ENCODE measurements at regions not wholly inside any gene's neighbourhood (a gene's known extent, or its start where the extent isn't known, plus 50 kb on each side); places are given as distances from the start of the nearest gene placed in this dataset.

DNA sequence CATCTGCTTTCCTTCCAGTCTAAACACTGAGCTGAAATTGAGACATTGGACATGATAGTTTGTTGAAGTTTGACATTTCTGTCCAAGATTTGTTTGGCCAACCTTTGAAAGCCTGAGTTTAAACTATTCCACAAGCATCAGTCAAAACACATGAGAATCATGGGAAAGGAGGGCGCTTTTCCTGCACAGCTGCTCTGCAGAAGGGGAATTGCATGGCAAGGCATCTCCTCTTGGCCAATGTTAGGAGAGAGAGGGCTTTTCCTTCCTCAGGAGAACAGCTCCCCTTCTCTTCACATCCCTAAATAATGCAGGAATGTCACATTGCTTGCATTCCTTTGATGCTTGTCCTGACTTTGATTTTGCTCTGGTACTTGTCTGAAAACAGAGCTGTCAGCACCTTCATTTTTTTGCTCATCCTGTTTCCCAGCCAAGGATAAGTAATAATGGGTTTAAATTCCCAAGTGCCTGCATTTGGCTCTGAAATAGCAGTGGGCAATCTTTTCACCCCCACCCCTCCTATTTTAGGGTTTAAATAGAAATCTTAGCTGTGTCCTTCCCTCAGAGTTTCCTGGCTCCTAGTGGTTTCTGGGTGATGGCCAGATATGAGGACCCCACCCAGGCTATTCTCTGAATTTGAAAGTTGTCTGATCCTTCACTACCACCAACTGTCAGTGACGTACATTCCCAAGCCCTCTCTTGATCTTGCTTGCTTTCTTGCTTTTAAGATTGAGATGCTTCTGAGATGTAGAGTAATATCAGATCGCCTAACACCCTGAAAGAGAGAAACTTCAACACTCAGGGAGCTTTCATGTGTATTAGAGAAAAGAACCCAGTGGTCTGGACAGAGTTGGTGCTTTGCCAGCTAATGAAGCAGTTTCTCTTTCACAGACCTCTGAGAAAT is 75.2 kb upstream of the NPVF start:
- H3K36me3 ChIP-seq (ENCODE audit: control insufficient read depth in 1 of 2, insufficient read depth in 2 of 2, low read length in 2 of 2), result no peaks in the 10 kb centered on the region
- H3K9me3 ChIP-seq (ENCODE audit: control insufficient read depth in 1 of 2, low read length in 2 of 2), result no peaks in the 10 kb centered on the region
- no peak overlapping the region for H3K27ac ChIP-seq (ENCODE audit: low read length)
- H3K4me1 ChIP-seq (ENCODE audit: control insufficient read depth in 1 of 2, insufficient read depth in 2 of 2, low read length in 2 of 2), result peaks cover 0 to 13% of the 10 kb centered on the region in 2 donors
- no peaks in the 10 kb centered on the region for H3K27me3 ChIP-seq (ENCODE audit: low read depth, low read length)
- no peak overlapping the region for H3K4me3 ChIP-seq (ENCODE audit: low read depth in 1 of 2, low read length in 2 of 2)

DNA sequence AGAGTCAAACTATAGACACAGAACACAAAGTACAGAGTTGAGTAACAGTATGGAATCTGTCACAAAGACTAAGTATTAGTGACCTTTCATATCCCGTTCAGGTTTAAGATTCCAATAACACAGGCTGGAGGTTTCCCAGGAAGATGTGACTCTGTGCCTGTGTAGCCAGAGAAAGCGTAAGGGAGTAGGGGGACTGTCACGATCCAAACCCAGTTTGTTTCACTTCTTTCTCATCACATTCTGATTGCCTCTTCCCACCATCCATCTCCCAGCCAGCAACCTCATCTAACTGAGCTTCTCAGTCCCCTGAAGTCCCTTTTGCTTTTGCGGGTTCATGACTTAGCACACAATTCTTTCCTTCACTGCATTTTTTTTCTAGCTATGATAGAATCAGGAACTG is 76.4 kb upstream of the NPVF start:
- no peaks in the 10 kb centered on the region for H3K36me3 ChIP-seq (ENCODE audit: control insufficient read depth in 1 of 2, insufficient read depth in 2 of 2, low read length in 2 of 2)
- H3K27me3 ChIP-seq (ENCODE audit: low read depth, low read length), result no peaks in the 10 kb centered on the region
- H3K9me3 ChIP-seq (ENCODE audit: control insufficient read depth in 1 of 2, low read length in 2 of 2), result no peaks in the 10 kb centered on the region
- H3K4me1 ChIP-seq (ENCODE audit: control insufficient read depth in 1 of 2, insufficient read depth in 2 of 2, low read length in 2 of 2), result peaks cover 4 to 15% of the 10 kb centered on the region in 2 donors
- no peak overlapping the region for H3K27ac ChIP-seq (ENCODE audit: low read length)
- H3K4me3 ChIP-seq (ENCODE audit: low read depth in 1 of 2, low read length in 2 of 2), result no peak overlapping the region

DNA sequence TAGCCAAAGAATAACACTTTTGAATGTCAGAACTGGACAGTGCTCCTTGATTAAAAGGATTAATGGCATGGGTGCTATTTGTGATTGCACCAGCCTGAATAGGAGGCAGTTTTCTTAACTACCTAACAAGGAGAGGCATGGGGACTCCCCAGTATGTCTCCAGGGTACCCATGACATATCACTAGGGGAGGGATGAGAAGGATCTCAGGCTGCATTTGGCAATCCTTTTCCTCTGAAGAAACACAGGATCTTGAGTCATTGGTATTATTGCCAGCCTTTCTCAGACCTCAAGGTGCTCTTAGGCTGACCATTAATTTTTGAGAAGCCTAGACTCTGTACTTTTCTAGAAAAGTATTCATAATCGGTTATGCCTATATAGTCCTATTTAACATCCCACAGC is 77.5 kb upstream of the NPVF start:
- Histone ChIP-seq H3K4me1 (ENCODE audit: control insufficient read depth in 1 of 2, insufficient read depth in 2 of 2, low read length in 2 of 2) (peaks cover 4 to 15% of the 10 kb centered on the region in 2 donors), H3K27me3 (ENCODE audit: low read depth, low read length) (no peaks in the 10 kb centered on the region)

DNA sequence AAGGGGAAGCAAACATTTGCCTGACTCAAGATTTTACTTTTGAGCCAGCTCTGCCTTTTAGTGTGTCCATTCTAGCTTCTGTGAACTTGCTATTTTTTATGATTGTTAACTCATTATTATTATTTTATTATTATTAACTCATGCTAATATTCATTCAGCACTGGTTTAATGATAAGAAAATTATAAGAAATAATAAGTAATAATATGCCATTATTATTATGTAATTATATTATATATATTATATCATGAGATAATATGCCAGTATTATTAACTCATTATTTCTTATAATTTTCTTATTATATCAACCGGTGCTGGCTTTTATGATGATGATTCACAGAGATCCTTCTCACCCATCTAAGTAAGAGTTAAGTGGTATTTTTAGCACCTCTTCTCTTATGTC is 79.3 kb upstream of the NPVF start:
- Histone ChIP-seq H3K9me3 (ENCODE audit: control insufficient read depth in 1 of 2, low read length in 2 of 2) (no peaks in the 10 kb centered on the region), H3K36me3 (ENCODE audit: control insufficient read depth in 1 of 2, insufficient read depth in 2 of 2, low read length in 2 of 2) (no peaks in the 10 kb centered on the region), H3K27me3 (ENCODE audit: low read depth, low read length) (no peaks in the 10 kb centered on the region), H3K4me3 (ENCODE audit: low read depth in 1 of 2, low read length in 2 of 2) (no peak overlapping the region), H3K27ac (ENCODE audit: low read length) (no peak overlapping the region), H3K4me1 (ENCODE audit: control insufficient read depth in 1 of 2, insufficient read depth in 2 of 2, low read length in 2 of 2) (peaks cover 4 to 15% of the 10 kb centered on the region in 2 donors)

More for the DNA sequence above, 77.5 kb upstream of the NPVF start:
- Histone ChIP-seq H3K27ac (ENCODE audit: low read length) (no peak overlapping the region), H3K36me3 (ENCODE audit: control insufficient read depth in 1 of 2, insufficient read depth in 2 of 2, low read length in 2 of 2) (no peaks in the 10 kb centered on the region), H3K4me3 (ENCODE audit: low read depth in 1 of 2, low read length in 2 of 2) (no peak overlapping the region), H3K9me3 (ENCODE audit: control insufficient read depth in 1 of 2, low read length in 2 of 2) (no peaks in the 10 kb centered on the region)

DNA sequence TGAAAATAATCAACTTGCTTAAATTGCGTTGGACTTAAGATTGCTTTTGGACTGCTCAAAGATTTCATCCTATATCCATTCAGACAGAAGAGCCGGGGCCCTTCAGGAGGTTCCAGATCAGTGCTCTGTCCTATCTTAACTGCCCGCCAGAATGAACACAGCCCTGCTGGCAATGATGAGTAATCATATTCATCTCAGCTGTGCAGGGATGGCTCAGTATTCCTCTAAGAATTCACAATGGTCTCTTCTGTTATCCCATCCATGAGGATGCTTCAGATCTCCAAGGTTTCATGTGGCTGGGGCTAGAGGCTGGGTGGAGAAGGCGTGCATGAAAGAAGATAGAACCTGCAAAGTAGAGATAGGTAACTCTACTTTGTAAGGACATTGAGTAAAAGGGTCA is 80.0 kb upstream of the NPVF start:
- H3K9me3 ChIP-seq (ENCODE audit: control insufficient read depth in 1 of 2, low read length in 2 of 2), result no peaks in the 10 kb centered on the region
- H3K27ac ChIP-seq (ENCODE audit: low read length), result no peak overlapping the region
- H3K4me1 ChIP-seq (ENCODE audit: control insufficient read depth in 1 of 2, insufficient read depth in 2 of 2, low read length in 2 of 2), result peaks cover 4 to 12% of the 10 kb centered on the region in 2 donors
- H3K4me3 ChIP-seq (ENCODE audit: low read depth in 1 of 2, low read length in 2 of 2), result no peak overlapping the region
- no peaks in the 10 kb centered on the region for H3K27me3 ChIP-seq (ENCODE audit: low read depth, low read length)
- H3K36me3 ChIP-seq (ENCODE audit: control insufficient read depth in 1 of 2, insufficient read depth in 2 of 2, low read length in 2 of 2), result no peaks in the 10 kb centered on the region

GRCh38 chr7:25308906-25309705 is 80.8 kb upstream of the NPVF start:
- Histone ChIP-seq H3K27ac (ENCODE audit: low read length) (no peak overlapping the region), H3K9me3 (ENCODE audit: control insufficient read depth in 1 of 2, low read length in 2 of 2) (no peaks in the 10 kb centered on the region), H3K4me3 (ENCODE audit: low read depth in 1 of 2, low read length in 2 of 2) (no peak overlapping the region), H3K36me3 (ENCODE audit: control insufficient read depth in 1 of 2, insufficient read depth in 2 of 2, low read length in 2 of 2) (no peaks in the 10 kb centered on the region), H3K4me1 (ENCODE audit: control insufficient read depth in 1 of 2, insufficient read depth in 2 of 2, low read length in 2 of 2) (peaks cover 4 to 6% of the 10 kb centered on the region in 2 donors), H3K27me3 (ENCODE audit: low read depth, low read length) (no peaks in the 10 kb centered on the region)

GRCh38 chr7:25310896-25311295 is 82.6 kb upstream of the NPVF start:
- Histone ChIP-seq H3K4me1 (ENCODE audit: control insufficient read depth in 1 of 2, insufficient read depth in 2 of 2, low read length in 2 of 2) (peaks cover 4 to 6% of the 10 kb centered on the region in 2 donors), H3K4me3 (ENCODE audit: low read depth in 1 of 2, low read length in 2 of 2) (no peak overlapping the region), H3K36me3 (ENCODE audit: control insufficient read depth in 1 of 2, insufficient read depth in 2 of 2, low read length in 2 of 2) (no peaks in the 10 kb centered on the region), H3K27me3 (ENCODE audit: low read depth, low read length) (no peaks in the 10 kb centered on the region), H3K9me3 (ENCODE audit: control insufficient read depth in 1 of 2, low read length in 2 of 2) (no peaks in the 10 kb centered on the region), H3K27ac (ENCODE audit: low read length) (no peak overlapping the region)

DNA sequence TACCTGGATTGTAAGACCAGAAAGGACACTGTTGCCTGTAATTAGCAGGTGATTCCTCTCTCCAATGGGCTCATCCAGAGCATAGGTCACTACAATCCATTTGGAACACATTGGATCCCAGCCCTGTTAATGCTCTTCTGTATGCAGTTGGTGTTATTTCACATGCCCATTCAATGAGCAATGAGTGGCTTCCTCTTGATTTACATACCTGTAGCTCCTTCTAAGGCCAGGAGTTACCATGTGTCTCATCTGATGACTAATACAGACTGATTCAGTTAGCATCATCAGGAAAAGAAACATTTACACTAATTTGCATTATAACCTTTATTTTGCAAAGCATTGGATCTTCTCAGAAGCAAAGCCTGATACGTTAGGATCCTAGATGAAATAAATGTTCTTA is 83.1 kb upstream of the NPVF start:
- Histone ChIP-seq H3K27me3 (ENCODE audit: low read depth, low read length) (no peaks in the 10 kb centered on the region), H3K4me3 (ENCODE audit: low read depth in 1 of 2, low read length in 2 of 2) (no peak overlapping the region), H3K36me3 (ENCODE audit: control insufficient read depth in 1 of 2, insufficient read depth in 2 of 2, low read length in 2 of 2) (no peaks in the 10 kb centered on the region), H3K9me3 (ENCODE audit: control insufficient read depth in 1 of 2, low read length in 2 of 2) (no peaks in the 10 kb centered on the region), H3K27ac (ENCODE audit: low read length) (no peak overlapping the region), H3K4me1 (ENCODE audit: control insufficient read depth in 1 of 2, insufficient read depth in 2 of 2, low read length in 2 of 2) (peaks cover 4 to 6% of the 10 kb centered on the region in 2 donors)

DNA sequence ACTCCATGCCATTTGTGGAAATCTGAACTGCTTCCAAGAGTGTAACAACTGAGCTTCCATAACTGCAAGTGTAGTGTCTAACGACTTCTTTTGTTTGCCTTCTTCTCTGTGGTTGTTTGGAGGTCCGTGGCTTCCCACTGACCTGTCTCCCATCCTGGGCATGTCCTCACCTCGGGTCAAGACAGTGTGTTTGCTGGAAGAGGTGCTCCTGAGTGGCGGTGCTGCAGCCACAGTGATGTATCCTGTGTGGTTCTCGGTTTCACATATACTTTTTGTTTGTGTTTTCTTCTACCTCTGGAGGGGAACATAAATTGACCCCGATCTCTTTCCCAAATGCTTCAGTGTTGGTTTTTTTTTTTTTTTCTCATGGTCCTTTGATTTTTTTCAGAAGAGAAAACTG is 84.7 kb upstream of the NPVF start:
- Histone ChIP-seq H3K4me3 (ENCODE audit: low read depth in 1 of 2, low read length in 2 of 2) (no peak overlapping the region), H3K27ac (ENCODE audit: low read length) (no peak overlapping the region), H3K27me3 (ENCODE audit: low read depth, low read length) (no peaks in the 10 kb centered on the region)

DNA sequence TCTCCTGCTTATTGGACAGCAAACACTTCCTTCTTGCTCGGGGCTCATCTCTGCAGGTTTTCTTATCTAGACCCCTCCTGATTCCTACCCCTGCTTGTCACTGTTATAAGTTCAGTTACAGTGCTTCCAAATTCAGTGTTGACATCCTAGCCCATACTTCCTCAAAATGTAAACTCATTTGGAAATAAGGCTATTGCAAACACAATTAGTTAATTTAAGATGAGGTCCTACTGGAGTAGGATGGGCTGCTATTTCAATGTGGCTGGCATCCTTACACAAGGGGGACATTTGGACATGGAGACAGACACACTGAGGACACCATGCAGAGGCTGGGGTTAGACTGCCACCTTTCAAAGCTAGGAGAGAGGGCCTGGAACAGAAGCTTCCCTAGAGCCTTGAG is 85.2 kb upstream of the NPVF start:
- no peaks in the 10 kb centered on the region for H3K9me3 ChIP-seq (ENCODE audit: control insufficient read depth in 1 of 2, low read length in 2 of 2)
- H3K36me3 ChIP-seq (ENCODE audit: control insufficient read depth in 1 of 2, insufficient read depth in 2 of 2, low read length in 2 of 2), result no peaks in the 10 kb centered on the region
- no peaks in the 10 kb centered on the region for H3K27me3 ChIP-seq (ENCODE audit: low read depth, low read length)
- no peak overlapping the region for H3K27ac ChIP-seq (ENCODE audit: low read length)
- peaks cover 2 to 4% of the 10 kb centered on the region in 2 donors for H3K4me1 ChIP-seq (ENCODE audit: control insufficient read depth in 1 of 2, insufficient read depth in 2 of 2, low read length in 2 of 2)
- H3K4me3 ChIP-seq (ENCODE audit: low read depth in 1 of 2, low read length in 2 of 2), result no peak overlapping the region

More for the DNA sequence above, 84.7 kb upstream of the NPVF start:
- no peaks in the 10 kb centered on the region for H3K9me3 ChIP-seq (ENCODE audit: control insufficient read depth in 1 of 2, low read length in 2 of 2)
- H3K4me1 ChIP-seq (ENCODE audit: control insufficient read depth in 1 of 2, insufficient read depth in 2 of 2, low read length in 2 of 2), result peaks cover 4 to 6% of the 10 kb centered on the region in 2 donors
- H3K36me3 ChIP-seq (ENCODE audit: control insufficient read depth in 1 of 2, insufficient read depth in 2 of 2, low read length in 2 of 2), result no peaks in the 10 kb centered on the region

GRCh38 chr7:25314094-25314730 is 85.9 kb upstream of the NPVF start:
- H3K9me3 ChIP-seq (ENCODE audit: control insufficient read depth in 1 of 2, low read length in 2 of 2), result no peaks in the 10 kb centered on the region
- no peaks in the 10 kb centered on the region for H3K36me3 ChIP-seq (ENCODE audit: control insufficient read depth in 1 of 2, insufficient read depth in 2 of 2, low read length in 2 of 2)
- H3K4me1 ChIP-seq (ENCODE audit: control insufficient read depth in 1 of 2, insufficient read depth in 2 of 2, low read length in 2 of 2), result no peaks in the 10 kb centered on the region
- H3K27ac ChIP-seq (ENCODE audit: low read length), result peak overlapping the region; percentile 14
- H3K4me3 ChIP-seq (ENCODE audit: low read depth in 1 of 2, low read length in 2 of 2), result no peak overlapping the region
- H3K27me3 ChIP-seq (ENCODE audit: low read depth, low read length), result no peaks in the 10 kb centered on the region

Data from muscle layer of duodenum (tissue), 2 donors.